Breast epithelium (tissue), 4 donors: ENCODE measurements at regions not wholly inside any gene's neighbourhood (a gene's known extent, or its start where the extent isn't known, plus 50 kb on each side); places are given as distances from the start of the nearest gene placed in this dataset.

Experiments
- DNase-seq, 2 donors: peaks; one replicate each; pipeline ENCODE4 v3.0.0-alpha.2; 2019; ENCODE audit warnings: low spot score in 2 of 2
- H3K27ac ChIP-seq, 2 donors: fragments of 200-600 bp; sonication (generic) in 1 of 2; one replicate each; pipeline ENCODE4 v1.5.1; 2016 to 2019; ENCODE audit warnings: mild to moderate bottlenecking in 1 of 2
- H3K27me3 ChIP-seq, 2 donors: fragments of 200-600 bp; sonication (generic) in 1 of 2; one replicate each; pipeline versions ENCODE4 v1.5.1 to v1.6.0; 2017 to 2019; ENCODE audit warnings: control low read depth in 1 of 2, mild to moderate bottlenecking in 1 of 2
- H3K36me3 ChIP-seq: fragments of 200-600 bp; one replicate; pipeline ENCODE4 v1.5.1; 2019
- H3K4me1 ChIP-seq, 2 donors: fragments of 200-600 bp; sonication (generic); one replicate each; pipeline ENCODE4 v1.5.1; 2016 to 2019; ENCODE audit warnings: control low read depth in 1 of 2
- H3K4me3 ChIP-seq, 3 donors: fragments of 200-600 bp; sonication (generic); 1 replicate in 2 of 3; 2 replicates in 1 of 3; pipeline ENCODE4 v1.5.1; 2016 to 2019; ENCODE audit warnings: mild to moderate bottlenecking in 3 of 3, moderate library complexity in 2 of 3
- H3K9me3 ChIP-seq, 2 donors: fragments of 200-600 bp; sonication (generic) in 1 of 2; one replicate each; pipeline ENCODE4 v1.5.1; 2016 to 2019; ENCODE audit warnings: control low read depth in 1 of 2
- CTCF ChIP-seq, 3 donors: fragments of 450-650 bp; IDR thresholded peaks; one replicate each; pipeline ENCODE4 v1.5.1; 2016 to 2017; ENCODE audit warnings: antibody characterized with exemption in 3 of 3, mild to moderate bottlenecking in 3 of 3, moderate library complexity in 3 of 3
- POLR2A ChIP-seq: fragments of 450-650 bp; IDR thresholded peaks from one replicate; pipeline ENCODE4 v1.6.1; 2016; ENCODE audit warnings: antibody characterized with exemption, mild to moderate bottlenecking, moderate library complexity
- POLR2AphosphoS5 ChIP-seq, 3 donors: sonication (generic); formaldehyde crosslinking; IDR thresholded peaks; one replicate each; pipeline ENCODE4 v1.6.1; 2017; ENCODE audit warnings: antibody characterized with exemption in 3 of 3
- intact Hi-C: fragments of 100-400 bp; cut with DNase I; formaldehyde crosslinking; loops from one replicate; pipeline ENCODE4 v1.15.1; 2023; ENCODE audit warnings: low total_unique reads

- no peaks in the 10 kb centered on the region for H3K27me3 ChIP-seq
- no peak overlapping the region for H3K27ac ChIP-seq
- no peak for DNase-seq
- TF ChIP-seq CTCF (IDR thresholded peaks at IDR 0.05) (no peak), POLR2AphosphoS5 (IDR thresholded peaks at IDR 0.05) (no peak), POLR2A (no peak)
- intact Hi-C loops, result no loop called here
- no peaks in the 10 kb centered on the region for H3K4me1 ChIP-seq
- H3K36me3 ChIP-seq, result no peaks in the 10 kb centered on the region
- no peaks in the 10 kb centered on the region for H3K9me3 ChIP-seq
- H3K4me3 ChIP-seq, result no peak overlapping the region
Measured at GRCh38 chr7:70913924-70914323, 218.0 kb upstream of the GALNT17 start.

GRCh38 chr7:70915067-70915466 is 216.9 kb upstream of the GALNT17 start:
- no peak for TF ChIP-seq POLR2AphosphoS5 (IDR thresholded peaks at IDR 0.05)
- no peak for TF ChIP-seq CTCF (IDR thresholded peaks at IDR 0.05)
- no peak for TF ChIP-seq POLR2A
- intact Hi-C loops, result no loop called here
- Histone ChIP-seq H3K4me3 (no peak overlapping the region), H3K9me3 (no peaks in the 10 kb centered on the region), H3K27me3 (no peaks in the 10 kb centered on the region), H3K36me3 (no peaks in the 10 kb centered on the region), H3K4me1 (no peaks in the 10 kb centered on the region), H3K27ac (no peak overlapping the region)
- no peak for DNase-seq

GRCh38 chr7:70919481-70920073 is 212.4 kb upstream of the GALNT17 start:
- intact Hi-C loops, result no loop called here
- TF ChIP-seq POLR2AphosphoS5 (IDR thresholded peaks at IDR 0.05), result no peak
- TF ChIP-seq POLR2A, result no peak
- TF ChIP-seq CTCF (IDR thresholded peaks at IDR 0.05), result no peak

GRCh38 chr7:70920876-70921275 is 211.1 kb upstream of the GALNT17 start:
- TF ChIP-seq POLR2A, result no peak
- no peak for TF ChIP-seq POLR2AphosphoS5 (IDR thresholded peaks at IDR 0.05)
- no peak for TF ChIP-seq CTCF (IDR thresholded peaks at IDR 0.05)
- intact Hi-C loops, result no loop called here

More at GRCh38 chr7:70919481-70920073, 212.4 kb upstream of the GALNT17 start:
- Histone ChIP-seq H3K4me3 (no peak overlapping the region), H3K9me3 (no peaks in the 10 kb centered on the region), H3K36me3 (no peaks in the 10 kb centered on the region), H3K27ac (no peak overlapping the region), H3K27me3 (no peaks in the 10 kb centered on the region), H3K4me1 (no peaks in the 10 kb centered on the region)
- no peak for DNase-seq

GRCh38 chr7:70923181-70923845 is 208.6 kb upstream of the GALNT17 start:
- no peak for DNase-seq
- no peak overlapping the region for H3K27ac ChIP-seq
- intact Hi-C loops, result no loop called here
- H3K9me3 ChIP-seq, result no peaks in the 10 kb centered on the region
- TF ChIP-seq POLR2AphosphoS5 (IDR thresholded peaks at IDR 0.05) (no peak), CTCF (IDR thresholded peaks at IDR 0.05) (no peak), POLR2A (no peak)
- H3K36me3 ChIP-seq, result no peaks in the 10 kb centered on the region
- H3K27me3 ChIP-seq, result no peaks in the 10 kb centered on the region
- no peak overlapping the region for H3K4me3 ChIP-seq
- H3K4me1 ChIP-seq, result no peaks in the 10 kb centered on the region

More at GRCh38 chr7:70920876-70921275, 211.1 kb upstream of the GALNT17 start:
- Histone ChIP-seq H3K4me1 (no peaks in the 10 kb centered on the region), H3K9me3 (no peaks in the 10 kb centered on the region), H3K27ac (no peak overlapping the region), H3K27me3 (no peaks in the 10 kb centered on the region), H3K36me3 (no peaks in the 10 kb centered on the region), H3K4me3 (no peak overlapping the region)
- DNase-seq, result no peak
